Gastroesophageal sphincter (tissue), 3 donors: ENCODE measurements at regions not wholly inside any gene's neighbourhood (a gene's known extent, or its start where the extent isn't known, plus 50 kb on each side); places are given as distances from the start of the nearest gene placed in this dataset.

Experiments used
- CTCF ChIP-seq, 4 experiments: fragments of 200-600 bp in 2 of 4; fragments of 450-650 bp in 2 of 4; sonication (generic) in 1 of 4; IDR thresholded peaks; one replicate each; pipeline ENCODE4 v1.5.1; 2017 to 2019; ENCODE audit warnings: antibody characterized with exemption in 4 of 4, mild to moderate bottlenecking in 2 of 4, moderate library complexity in 2 of 4
- POLR2AphosphoS5 ChIP-seq: sonication (generic); formaldehyde crosslinking; IDR thresholded peaks from one replicate; pipeline ENCODE4 v1.6.1; 2017; ENCODE audit warnings: antibody characterized with exemption

- TF ChIP-seq CTCF (IDR thresholded peaks at IDR 0.05) (no peak), POLR2AphosphoS5 (no peak)
These were observed 225.8 kb upstream of the COPS8 start for GRCh38 chr2:236859908-236860307.
